ENCODE measurements at regions not wholly inside any gene's neighbourhood (a gene's known extent, or its start where the extent isn't known, plus 50 kb on each side); places are given as distances from the start of the nearest gene placed in this dataset.
"Not testable (repeated sequence)": the region's sequence is repeated elsewhere in the genome, so short reads cannot be mapped to it uniquely, and the experiment has no call there.

DNA sequence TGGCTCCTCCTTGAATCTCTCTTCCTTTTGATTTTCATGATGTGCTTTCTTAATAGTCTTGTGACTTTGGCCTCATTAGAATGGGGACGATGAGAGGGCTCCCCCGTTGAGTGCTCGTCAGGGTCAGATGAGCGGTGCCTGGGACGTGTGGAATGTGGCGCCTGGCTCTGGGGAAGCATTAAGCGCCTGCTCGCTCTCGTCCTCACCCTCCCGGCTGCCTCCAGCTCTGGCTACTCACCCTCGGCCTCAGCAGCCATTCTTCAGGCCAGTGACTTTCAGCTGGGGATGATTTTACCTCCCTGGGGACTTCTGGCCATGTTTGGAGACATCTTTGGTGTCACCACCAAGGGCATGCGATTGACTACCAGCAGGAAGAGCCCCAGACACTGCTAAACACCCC, 69.7 kb downstream of the RPS6KA4 start:
- no peak for DNase-seq (ENCODE audit: low spot score)

GRCh38 chr11:64429970-64430369, 71.0 kb downstream of the RPS6KA4 start:
- DNase-seq (ENCODE audit: low spot score), result no peak

DNA sequence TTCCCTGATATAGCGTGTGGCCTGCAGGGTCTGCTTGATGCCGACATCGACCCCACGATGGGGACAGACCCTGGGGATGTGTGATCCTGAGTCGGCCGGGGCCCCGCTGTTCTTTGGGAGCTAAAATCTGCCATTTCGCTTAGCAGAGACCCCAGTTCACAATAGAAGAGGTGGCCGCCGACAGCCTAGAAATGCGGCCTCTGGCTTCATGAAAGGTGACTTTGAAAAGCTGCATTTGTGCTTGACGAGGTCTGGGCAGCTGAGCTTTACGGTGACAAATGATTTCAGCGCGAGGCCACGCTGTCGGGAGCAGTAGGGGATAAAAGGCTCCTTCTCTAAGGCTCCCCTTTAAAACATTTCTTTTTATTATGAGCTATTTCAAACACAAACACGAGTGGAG, 71.7 kb downstream of the RPS6KA4 start:
- DNase-seq (ENCODE audit: low spot score), result no peak

- DNase-seq (ENCODE audit: low spot score), result no peak
Observed at GRCh38 chr11:64436000-64436399, 77.0 kb downstream of the RPS6KA4 start.

DNA sequence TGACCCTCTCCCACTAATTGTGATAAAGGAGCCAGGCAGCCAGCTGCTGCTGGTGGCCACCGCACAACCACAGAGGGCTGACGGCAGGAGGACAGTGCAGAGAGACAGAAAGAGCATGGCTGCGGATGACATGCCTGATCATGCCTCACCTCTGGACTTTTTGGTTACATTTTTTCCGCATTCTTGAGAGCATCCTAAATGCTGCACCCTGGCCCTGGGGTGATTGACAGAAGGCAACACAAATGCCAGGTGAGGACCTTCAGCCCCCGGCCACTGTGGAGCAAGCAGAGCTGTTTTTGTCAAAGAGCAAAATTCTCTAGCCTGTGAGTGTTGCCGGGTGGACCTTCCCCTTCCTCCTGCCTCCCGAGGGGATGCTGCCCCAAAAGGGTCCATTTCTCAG, 78.5 kb downstream of the RPS6KA4 start:
- DNase-seq (ENCODE audit: low spot score), result no peak

- DNase-seq (ENCODE audit: low spot score), result no peak
Observed at GRCh38 chr11:64438986-64439771, 80.2 kb downstream of the RPS6KA4 start.

DNA sequence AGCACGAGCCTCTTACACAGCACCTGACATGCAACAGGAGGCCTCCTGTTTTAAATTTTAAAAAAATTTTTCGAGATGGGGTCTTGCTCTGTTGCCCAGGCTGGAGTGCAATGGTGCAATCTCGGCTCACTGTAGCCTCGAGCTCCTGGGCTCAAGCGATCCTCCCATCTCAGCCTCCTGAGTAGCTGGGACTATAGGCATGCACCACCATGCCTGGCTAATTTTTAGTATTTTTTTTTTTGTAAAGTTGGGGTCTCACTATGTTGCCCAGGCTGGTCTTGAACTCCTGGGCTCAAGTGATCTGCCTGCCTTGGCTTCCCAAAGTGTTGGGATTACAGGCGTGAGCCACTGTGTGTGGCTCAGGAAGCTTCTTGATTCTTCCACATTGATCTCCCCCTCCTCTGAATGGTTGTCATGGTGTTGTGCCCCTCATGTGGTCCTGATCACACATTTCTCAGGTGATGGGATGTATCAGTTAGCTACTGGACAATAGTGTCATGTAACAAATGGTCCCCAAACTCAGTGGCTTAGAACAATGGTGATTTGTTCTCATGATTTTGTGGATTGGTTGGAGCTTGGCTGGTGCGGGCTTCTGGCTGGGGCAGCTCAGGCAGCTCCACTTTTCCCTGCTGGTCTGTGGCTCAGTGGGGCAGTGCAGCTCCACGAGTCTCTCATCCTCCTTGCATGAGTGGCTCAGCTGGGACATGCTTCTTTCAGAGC, 81.0 kb downstream of the RPS6KA4 start:
- DNase-seq (ENCODE audit: low spot score), result not testable (repeated sequence)

- DNase-seq (ENCODE audit: low spot score), result no peak
Observed at GRCh38 chr11:64441127-64441526, 82.2 kb downstream of the RPS6KA4 start.

GRCh38 chr11:64443001-64443400, 84.0 kb downstream of the RPS6KA4 start:
- no peak for DNase-seq (ENCODE audit: low spot score)

- DNase-seq (ENCODE audit: low spot score), result no peak
Observed at GRCh38 chr11:64444838-64445441, 86.0 kb downstream of the RPS6KA4 start.

GRCh38 chr11:64445651-64446050, 86.7 kb downstream of the RPS6KA4 start:
- no peak for DNase-seq (ENCODE audit: low spot score)

DNA sequence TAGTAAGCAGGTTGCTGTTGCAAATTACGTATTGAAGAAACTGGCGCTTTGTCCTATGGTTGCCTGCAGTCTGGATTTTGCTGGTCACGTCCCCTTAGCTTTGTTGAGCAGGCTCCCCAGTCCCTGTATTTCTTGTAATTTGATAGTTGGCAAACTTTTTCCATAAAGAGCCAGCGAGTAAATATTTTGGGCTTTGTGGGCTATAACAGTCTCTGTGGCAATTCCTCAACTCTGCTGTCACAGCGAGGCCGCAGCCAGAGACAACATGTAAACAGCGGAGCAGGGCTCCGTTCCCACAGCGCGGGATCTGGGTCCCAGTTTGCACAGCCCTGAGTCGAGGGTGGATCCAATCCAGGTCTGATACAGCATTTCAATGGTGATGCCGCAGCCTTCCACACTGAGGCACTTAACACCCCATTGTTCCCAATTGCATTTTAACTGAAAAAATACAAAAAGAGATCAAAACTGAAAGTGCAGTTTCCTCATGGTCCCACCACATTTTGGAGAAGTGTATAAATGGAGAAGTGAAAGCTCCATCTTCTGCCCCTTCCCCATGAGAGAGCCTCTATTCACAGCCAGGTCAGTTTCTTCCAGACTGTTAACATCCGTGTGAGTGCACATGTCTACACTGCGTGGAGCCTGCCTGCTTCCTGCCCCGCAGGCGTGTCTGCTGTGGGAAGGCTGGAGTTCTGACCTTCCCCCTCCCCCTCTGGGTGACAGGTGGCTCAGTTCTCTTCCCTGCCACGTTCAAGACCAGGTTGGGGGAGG, 89.1 kb downstream of the RPS6KA4 start:
- DNase-seq (ENCODE audit: low spot score), result no peak

- DNase-seq (ENCODE audit: low spot score), result peak; percentile 72
Observed at GRCh38 chr11:64448599-64449380, 89.8 kb downstream of the RPS6KA4 start.

DNA sequence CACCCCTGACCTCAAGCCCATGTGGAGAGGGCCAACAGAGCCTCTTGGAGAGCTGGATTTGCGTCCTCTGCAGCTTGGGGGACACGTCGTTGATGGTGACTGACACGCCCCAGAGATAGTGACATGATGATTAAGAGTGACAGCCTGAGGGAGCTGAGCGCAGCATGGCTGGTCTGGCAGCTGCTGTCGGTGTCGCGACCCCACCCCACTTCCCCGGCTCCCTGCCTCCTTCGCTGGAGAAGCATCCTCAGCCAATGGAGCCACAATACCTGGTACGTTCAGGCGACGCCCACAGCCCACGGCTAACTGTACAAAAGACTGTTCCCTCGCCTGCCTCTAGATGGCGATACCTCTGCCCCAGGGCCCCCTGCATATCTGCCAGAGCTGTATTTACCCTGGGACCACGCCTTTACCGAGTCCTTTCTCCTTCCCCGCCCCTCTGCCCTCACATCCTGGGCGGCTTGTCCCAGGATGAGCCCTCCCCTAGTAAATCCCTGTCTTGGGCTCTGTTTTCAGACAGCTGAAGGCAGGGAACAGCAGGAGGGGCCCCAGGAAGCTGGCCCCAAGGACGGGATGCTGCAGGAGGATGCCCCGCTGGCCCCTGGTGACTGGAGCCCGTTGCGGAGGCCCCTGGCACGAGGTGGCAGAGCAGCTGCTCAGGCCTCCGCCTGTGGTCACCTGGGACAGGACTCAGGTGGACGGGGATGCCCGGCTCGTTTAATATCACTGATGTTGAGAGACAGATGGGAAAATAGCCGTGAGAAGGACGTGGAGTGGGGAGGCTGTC, 90.6 kb downstream of the RPS6KA4 start:
- DNase-seq (ENCODE audit: low spot score), result peak; percentile 74

GRCh38 chr11:64450168-64450560, 91.2 kb downstream of the RPS6KA4 start:
- DNase-seq (ENCODE audit: low spot score), result no peak

DNA sequence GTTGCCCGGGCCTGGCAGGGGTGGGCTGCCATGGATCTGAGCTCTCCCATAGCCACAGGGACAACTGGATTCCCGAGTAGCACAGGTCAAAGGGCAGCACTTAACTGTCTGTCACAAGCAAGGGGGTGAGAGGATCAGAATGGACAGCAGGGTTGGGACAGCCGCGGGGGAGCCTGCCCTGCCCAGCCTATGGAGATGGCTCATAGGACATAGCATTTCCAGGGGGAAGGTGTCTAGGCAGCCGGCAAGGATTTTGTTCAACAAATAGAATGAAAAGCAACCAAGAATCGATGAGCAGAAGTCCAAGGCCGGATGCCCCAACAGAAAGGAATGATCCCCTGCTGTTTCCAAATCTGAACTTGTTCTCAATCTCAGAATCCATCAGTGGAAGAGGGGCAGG, 92.9 kb downstream of the RPS6KA4 start:
- DNase-seq (ENCODE audit: low spot score), result no peak

- DNase-seq (ENCODE audit: low spot score), result no peak
Observed at GRCh38 chr11:64453466-64453865, 94.5 kb downstream of the RPS6KA4 start.

DNA sequence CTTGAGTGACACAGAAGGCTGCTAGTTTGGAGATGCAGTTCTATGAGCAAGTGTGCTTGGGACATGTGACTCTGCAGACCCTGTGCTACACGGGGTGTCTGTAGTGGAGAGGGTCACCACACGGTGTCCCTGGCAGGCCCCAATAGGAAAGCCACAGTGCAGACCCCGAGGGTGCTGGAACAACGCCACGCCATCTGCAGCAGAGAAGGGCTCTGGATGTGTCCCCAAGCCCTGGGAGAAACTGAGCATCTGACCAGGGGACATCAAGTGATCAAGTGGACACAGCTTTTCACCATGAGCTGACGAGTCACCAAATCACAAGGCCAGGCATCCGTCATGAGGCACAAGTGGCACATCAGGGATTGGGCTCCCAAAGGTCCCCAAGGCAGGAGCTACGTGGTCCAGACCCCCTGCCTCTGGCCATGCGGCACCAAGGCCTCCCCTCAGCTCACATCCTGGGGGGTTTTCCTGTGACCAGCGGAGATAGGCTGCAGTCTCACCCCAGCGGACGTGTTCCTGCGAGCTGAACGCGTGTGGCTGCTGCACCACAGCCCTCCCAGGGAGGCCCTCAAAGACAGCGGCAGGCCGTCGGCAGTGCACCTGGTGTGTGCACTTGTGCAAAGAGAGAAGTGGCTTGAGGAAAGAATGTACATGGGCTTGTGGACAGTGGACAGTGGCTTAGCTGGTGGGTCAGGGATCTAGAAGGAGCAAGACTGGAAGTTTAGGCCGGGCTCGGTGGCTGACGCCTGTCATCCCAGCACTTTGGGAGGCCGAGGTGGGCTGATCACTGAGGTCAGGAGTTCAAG, 96.7 kb downstream of the RPS6KA4 start:
- DNase-seq (ENCODE audit: low spot score), result no peak

- DNase-seq (ENCODE audit: low spot score), result no peak
Observed at GRCh38 chr11:64456509-64457320, 97.8 kb downstream of the RPS6KA4 start.
